ENCODE measurements at regions not wholly inside any gene's neighbourhood (a gene's known extent, or its start where the extent isn't known, plus 50 kb on each side); places are given as distances from the start of the nearest gene placed in this dataset.

DNA sequence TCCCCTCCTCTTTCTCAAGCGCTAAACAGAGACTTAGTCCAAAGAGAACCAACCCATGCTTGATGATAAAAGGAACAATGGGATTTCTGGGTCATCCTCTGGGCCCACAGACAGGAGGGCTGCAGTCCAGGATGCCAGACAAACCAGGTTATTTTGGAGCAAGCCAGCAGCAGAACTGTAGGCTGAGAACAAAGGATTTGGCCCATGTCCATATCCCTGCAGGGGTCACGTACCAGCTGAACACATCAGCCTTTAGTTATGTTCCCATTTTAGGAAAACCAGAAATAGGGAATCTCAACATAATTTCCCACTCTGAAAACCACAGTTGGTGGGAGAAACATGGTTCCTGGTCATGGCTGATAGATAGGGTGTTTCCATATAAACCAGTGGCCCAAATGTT, 533.6 kb upstream of the CADM1 start:
- Histone ChIP-seq H3K4me3 (ENCODE audit: low read depth in 2 of 2, low read length in 2 of 2) (no peak overlapping the region), H3K36me3 (ENCODE audit: control insufficient read depth, insufficient read depth, low read length) (no peaks in the 10 kb centered on the region), H3K9me3 (ENCODE audit: control insufficient read depth, insufficient read depth, low read depth, low read length) (no peaks in the 10 kb centered on the region), H3K4me1 (ENCODE audit: control insufficient read depth, insufficient read depth, low read length) (no peaks in the 10 kb centered on the region), H3K27ac (ENCODE audit: low read length) (no peak overlapping the region), H3K27me3 (ENCODE audit: control insufficient read depth, insufficient read depth, low read length) (no peaks in the 10 kb centered on the region)
- no TSS peak for BruUV-seq (replicated peaks)
- ChIA-PET POLR2A (no interaction called here), CTCF (no interaction called here)
- ATAC-seq (no peak), DNase-seq (ENCODE audit: low read depth, low spot score) (no peak)
- TF ChIP-seq, protein P1, sequence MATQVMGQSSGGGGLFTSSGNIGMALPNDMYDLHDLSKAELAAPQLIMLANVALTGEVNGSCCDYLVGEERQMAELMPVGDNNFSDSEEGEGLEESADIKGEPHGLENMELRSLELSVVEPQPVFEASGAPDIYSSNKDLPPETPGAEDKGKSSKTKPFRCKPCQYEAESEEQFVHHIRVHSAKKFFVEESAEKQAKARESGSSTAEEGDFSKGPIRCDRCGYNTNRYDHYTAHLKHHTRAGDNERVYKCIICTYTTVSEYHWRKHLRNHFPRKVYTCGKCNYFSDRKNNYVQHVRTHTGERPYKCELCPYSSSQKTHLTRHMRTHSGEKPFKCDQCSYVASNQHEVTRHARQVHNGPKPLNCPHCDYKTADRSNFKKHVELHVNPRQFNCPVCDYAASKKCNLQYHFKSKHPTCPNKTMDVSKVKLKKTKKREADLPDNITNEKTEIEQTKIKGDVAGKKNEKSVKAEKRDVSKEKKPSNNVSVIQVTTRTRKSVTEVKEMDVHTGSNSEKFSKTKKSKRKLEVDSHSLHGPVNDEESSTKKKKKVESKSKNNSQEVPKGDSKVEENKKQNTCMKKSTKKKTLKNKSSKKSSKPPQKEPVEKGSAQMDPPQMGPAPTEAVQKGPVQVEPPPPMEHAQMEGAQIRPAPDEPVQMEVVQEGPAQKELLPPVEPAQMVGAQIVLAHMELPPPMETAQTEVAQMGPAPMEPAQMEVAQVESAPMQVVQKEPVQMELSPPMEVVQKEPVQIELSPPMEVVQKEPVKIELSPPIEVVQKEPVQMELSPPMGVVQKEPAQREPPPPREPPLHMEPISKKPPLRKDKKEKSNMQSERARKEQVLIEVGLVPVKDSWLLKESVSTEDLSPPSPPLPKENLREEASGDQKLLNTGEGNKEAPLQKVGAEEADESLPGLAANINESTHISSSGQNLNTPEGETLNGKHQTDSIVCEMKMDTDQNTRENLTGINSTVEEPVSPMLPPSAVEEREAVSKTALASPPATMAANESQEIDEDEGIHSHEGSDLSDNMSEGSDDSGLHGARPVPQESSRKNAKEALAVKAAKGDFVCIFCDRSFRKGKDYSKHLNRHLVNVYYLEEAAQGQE (IDR thresholded peaks at IDR 0.05; ENCODE audit: insufficient read depth in 1 of 2, low read depth in 2 of 2, low read length in 1 of 2): no peak
- TF ChIP-seq TCF7L2 (IDR thresholded peaks at IDR 0.05; ENCODE audit: low read depth, low read length) (no peak), POLR2AphosphoS5 (IDR thresholded peaks at IDR 0.05; ENCODE audit: low read depth, low read length) (no peak), SIN3A (IDR thresholded peaks at IDR 0.05; ENCODE audit: borderline replicate concordance, insufficient read depth, low read depth, low read length) (no peak)
- TF ChIP-seq, protein P2, sequence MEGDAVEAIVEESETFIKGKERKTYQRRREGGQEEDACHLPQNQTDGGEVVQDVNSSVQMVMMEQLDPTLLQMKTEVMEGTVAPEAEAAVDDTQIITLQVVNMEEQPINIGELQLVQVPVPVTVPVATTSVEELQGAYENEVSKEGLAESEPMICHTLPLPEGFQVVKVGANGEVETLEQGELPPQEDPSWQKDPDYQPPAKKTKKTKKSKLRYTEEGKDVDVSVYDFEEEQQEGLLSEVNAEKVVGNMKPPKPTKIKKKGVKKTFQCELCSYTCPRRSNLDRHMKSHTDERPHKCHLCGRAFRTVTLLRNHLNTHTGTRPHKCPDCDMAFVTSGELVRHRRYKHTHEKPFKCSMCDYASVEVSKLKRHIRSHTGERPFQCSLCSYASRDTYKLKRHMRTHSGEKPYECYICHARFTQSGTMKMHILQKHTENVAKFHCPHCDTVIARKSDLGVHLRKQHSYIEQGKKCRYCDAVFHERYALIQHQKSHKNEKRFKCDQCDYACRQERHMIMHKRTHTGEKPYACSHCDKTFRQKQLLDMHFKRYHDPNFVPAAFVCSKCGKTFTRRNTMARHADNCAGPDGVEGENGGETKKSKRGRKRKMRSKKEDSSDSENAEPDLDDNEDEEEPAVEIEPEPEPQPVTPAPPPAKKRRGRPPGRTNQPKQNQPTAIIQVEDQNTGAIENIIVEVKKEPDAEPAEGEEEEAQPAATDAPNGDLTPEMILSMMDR (IDR thresholded peaks at IDR 0.05): no peak
- intact Hi-C loops (cut with micrococcal nuclease; ENCODE audit: unreplicated experiment) (no loop called here), in situ Hi-C loops (cut with HindIII; ENCODE audit: low pct_unique_long_range_greater_than_20kb, low sequenced_read_pairs) (no loop called here)

DNA sequence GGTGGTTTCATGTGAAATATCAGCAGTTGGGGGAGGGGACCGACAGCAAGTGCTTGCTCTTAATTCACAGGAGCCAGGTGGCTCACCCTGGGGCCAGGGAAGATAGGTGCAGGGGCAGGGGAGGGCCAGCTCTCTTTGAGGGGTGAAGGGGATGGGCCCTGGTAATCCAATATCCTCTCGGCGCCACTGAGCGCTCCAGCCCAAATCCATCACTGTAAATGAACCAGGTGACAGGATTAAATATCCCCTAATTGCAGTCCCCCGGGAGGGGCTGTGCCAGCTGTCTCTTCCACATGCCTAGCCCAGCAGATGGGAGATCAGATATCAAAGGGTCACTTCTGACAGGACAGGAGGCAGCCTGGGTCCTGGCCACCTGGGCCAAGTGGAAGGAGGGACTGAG, 531.8 kb upstream of the CADM1 start:
- BruUV-seq (replicated peaks): no TSS peak
- CTCF ChIA-PET: no interaction called here
- H3K27me3 ChIP-seq (ENCODE audit: control insufficient read depth, insufficient read depth, low read length): peaks cover under 1% of the 10 kb centered on the region; the same call in 1 of the 2 replicates

More for the DNA sequence above, 531.8 kb upstream of the CADM1 start:
- POLR2A ChIA-PET: no interaction called here
- H3K4me3 ChIP-seq (ENCODE audit: low read depth in 2 of 2, low read length in 2 of 2): no peak overlapping the region
- H3K9me3 ChIP-seq (ENCODE audit: control insufficient read depth, insufficient read depth, low read depth, low read length): no peaks in the 10 kb centered on the region
- H3K36me3 ChIP-seq (ENCODE audit: control insufficient read depth, insufficient read depth, low read length): no peaks in the 10 kb centered on the region
- no peaks in the 10 kb centered on the region for H3K4me1 ChIP-seq (ENCODE audit: control insufficient read depth, insufficient read depth, low read length)
- DNase-seq (ENCODE audit: low read depth, low spot score) (no peak), ATAC-seq (no peak)
- no peak for TF ChIP-seq SIN3A (IDR thresholded peaks at IDR 0.05; ENCODE audit: borderline replicate concordance, insufficient read depth, low read depth, low read length)
- TF ChIP-seq, protein P1 (IDR thresholded peaks at IDR 0.05; ENCODE audit: insufficient read depth in 1 of 2, low read depth in 2 of 2, low read length in 1 of 2): no peak
- TF ChIP-seq, protein P2 (IDR thresholded peaks at IDR 0.05): no peak
- no peak for TF ChIP-seq POLR2AphosphoS5 (IDR thresholded peaks at IDR 0.05; ENCODE audit: low read depth, low read length)
- no peak for TF ChIP-seq TCF7L2 (IDR thresholded peaks at IDR 0.05; ENCODE audit: low read depth, low read length)
- no peak overlapping the region for H3K27ac ChIP-seq (ENCODE audit: low read length)
- intact Hi-C loops (cut with micrococcal nuclease; ENCODE audit: unreplicated experiment): no loop called here
- in situ Hi-C loops (cut with HindIII; ENCODE audit: low pct_unique_long_range_greater_than_20kb, low sequenced_read_pairs): no loop called here
